ENCODE measurements at regions not wholly inside any gene's neighbourhood (a gene's known extent, or its start where the extent isn't known, plus 50 kb on each side); places are given as distances from the start of the nearest gene placed in this dataset.

GRCh38 chr1:239761509-239761908 lies 330.2 kb upstream of the FMN2 start:
- TF ChIP-seq POLR2AphosphoS5 (IDR thresholded peaks at IDR 0.05; ENCODE audit: insufficient read depth in 1 of 2, low read depth in 1 of 2) = no peak
- no peak for TF ChIP-seq POLR2A (IDR thresholded peaks at IDR 0.05)

Data from vagina (tissue), 2 donors.